ENCODE measurements at regions not wholly inside any gene's neighbourhood (a gene's known extent, or its start where the extent isn't known, plus 50 kb on each side); places are given as distances from the start of the nearest gene placed in this dataset.

GRCh38 chr5:100421360-100421759 is 113.8 kb upstream of the FAM174A start:
- TF ChIP-seq, protein P1, sequence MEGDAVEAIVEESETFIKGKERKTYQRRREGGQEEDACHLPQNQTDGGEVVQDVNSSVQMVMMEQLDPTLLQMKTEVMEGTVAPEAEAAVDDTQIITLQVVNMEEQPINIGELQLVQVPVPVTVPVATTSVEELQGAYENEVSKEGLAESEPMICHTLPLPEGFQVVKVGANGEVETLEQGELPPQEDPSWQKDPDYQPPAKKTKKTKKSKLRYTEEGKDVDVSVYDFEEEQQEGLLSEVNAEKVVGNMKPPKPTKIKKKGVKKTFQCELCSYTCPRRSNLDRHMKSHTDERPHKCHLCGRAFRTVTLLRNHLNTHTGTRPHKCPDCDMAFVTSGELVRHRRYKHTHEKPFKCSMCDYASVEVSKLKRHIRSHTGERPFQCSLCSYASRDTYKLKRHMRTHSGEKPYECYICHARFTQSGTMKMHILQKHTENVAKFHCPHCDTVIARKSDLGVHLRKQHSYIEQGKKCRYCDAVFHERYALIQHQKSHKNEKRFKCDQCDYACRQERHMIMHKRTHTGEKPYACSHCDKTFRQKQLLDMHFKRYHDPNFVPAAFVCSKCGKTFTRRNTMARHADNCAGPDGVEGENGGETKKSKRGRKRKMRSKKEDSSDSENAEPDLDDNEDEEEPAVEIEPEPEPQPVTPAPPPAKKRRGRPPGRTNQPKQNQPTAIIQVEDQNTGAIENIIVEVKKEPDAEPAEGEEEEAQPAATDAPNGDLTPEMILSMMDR (conservative IDR thresholded peaks at IDR 0.05 in 1 of 2, IDR thresholded peaks at IDR 0.05 in 1 of 2; ENCODE audit: extremely low read depth in 1 of 2, insufficient read depth in 1 of 2, low read depth in 1 of 2, low read length in 2 of 2) = no peak
- TF ChIP-seq EZH2 (IDR thresholded peaks at IDR 0.05; ENCODE audit: borderline replicate concordance, low read length) = no peak

Data from mammary epithelial cell (primary cell).